ENCODE measurements at regions not wholly inside any gene's neighbourhood (a gene's known extent, or its start where the extent isn't known, plus 50 kb on each side); places are given as distances from the start of the nearest gene placed in this dataset.

DNA sequence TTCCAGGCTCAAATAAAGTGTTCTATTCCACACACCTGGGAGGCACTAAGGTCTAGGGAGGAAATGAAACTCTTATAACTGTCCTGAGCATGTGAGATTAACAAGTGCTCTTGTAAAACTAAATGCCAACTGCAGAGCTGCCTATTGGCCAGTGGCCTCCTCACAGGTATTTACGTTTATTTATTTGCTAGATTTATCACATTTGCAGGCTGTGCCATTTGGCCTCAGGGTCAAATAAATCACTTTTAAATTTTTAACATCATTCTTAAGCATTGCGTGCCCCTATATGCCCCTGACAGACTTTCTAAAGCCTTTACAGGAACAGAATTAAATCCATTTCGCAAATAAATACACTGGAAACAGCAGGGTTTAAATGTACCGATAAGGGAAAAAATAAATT lies 381.8 kb upstream of the NFE2L3 start:
- Histone ChIP-seq H3K27ac (no peak overlapping the region), H3K4me3 (no peak overlapping the region), H3K9me3 (no peaks in the 10 kb centered on the region), H3K27me3 (no peaks in the 10 kb centered on the region), H3K36me3 (replicated peaks in 1 of 2; ENCODE audit: insufficient read depth in 1 of 2, low read depth in 2 of 2) (no peaks in the 10 kb centered on the region), H3K4me1 (no peaks in the 10 kb centered on the region)
- no peak for TF ChIP-seq POLR2A (IDR thresholded peaks at IDR 0.05)
- no peak for TF ChIP-seq CTCF (IDR thresholded peaks at IDR 0.05)
- intact Hi-C loops (cut with DNase I): no loop called here
- DNase-seq (no peak), ATAC-seq (no peak)
- 63 to 66% methylated on average over 4 of the region's 4 CpGs for WGBS, 2 donors

DNA sequence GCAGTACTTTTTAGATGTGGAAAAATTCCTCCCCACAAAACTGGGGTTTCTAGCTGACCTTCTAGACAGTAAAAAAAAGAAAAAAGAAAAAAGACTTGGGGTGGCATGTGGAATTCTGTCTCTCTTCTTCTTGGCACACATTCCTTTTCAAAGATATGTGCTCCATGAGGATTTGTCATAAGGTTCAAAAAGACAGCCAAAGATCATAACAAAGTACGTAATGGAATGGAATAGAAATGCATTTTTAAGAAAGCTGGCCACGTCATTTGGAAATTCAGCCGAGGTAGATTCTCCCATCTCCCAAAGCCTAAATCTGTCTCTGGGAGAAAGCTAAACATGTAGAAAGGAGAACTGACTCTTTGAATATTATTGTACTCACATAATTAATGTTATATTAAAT lies 381.3 kb upstream of the NFE2L3 start:
- no peaks in the 10 kb centered on the region for H3K36me3 ChIP-seq (replicated peaks in 1 of 2; ENCODE audit: insufficient read depth in 1 of 2, low read depth in 2 of 2)
- no peak for ATAC-seq

GRCh38 chr7:25771491-25771890 lies 380.5 kb upstream of the NFE2L3 start:
- 75 to 83% methylated on average over 4 of the region's 4 CpGs for WGBS, 2 donors
- H3K4me1 ChIP-seq: no peaks in the 10 kb centered on the region
- no peak for DNase-seq
- no peak for TF ChIP-seq CTCF (IDR thresholded peaks at IDR 0.05)
- no peak for TF ChIP-seq POLR2A (IDR thresholded peaks at IDR 0.05)
- H3K9me3 ChIP-seq: no peaks in the 10 kb centered on the region
- no peak overlapping the region for H3K27ac ChIP-seq
- H3K4me3 ChIP-seq: no peak overlapping the region
- no peaks in the 10 kb centered on the region for H3K36me3 ChIP-seq (replicated peaks in 1 of 2; ENCODE audit: insufficient read depth in 1 of 2, low read depth in 2 of 2)
- H3K27me3 ChIP-seq: no peaks in the 10 kb centered on the region
- intact Hi-C loops (cut with DNase I): no loop called here
- ATAC-seq: no peak

More for the DNA sequence above, 381.3 kb upstream of the NFE2L3 start:
- TF ChIP-seq CTCF (IDR thresholded peaks at IDR 0.05) (no peak), POLR2A (IDR thresholded peaks at IDR 0.05) (no peak)
- Histone ChIP-seq H3K27me3 (no peaks in the 10 kb centered on the region), H3K27ac (no peak overlapping the region), H3K4me3 (no peak overlapping the region), H3K9me3 (no peaks in the 10 kb centered on the region), H3K4me1 (no peaks in the 10 kb centered on the region)
- DNase-seq: no peak
- 65 to 81% methylated on average over 3 of the region's 3 CpGs for WGBS, 2 donors
- intact Hi-C loops (cut with DNase I): no loop called here

- WGBS, 2 donors: 87 to 90% methylated on average over 4 of the region's 4 CpGs
- TF ChIP-seq POLR2A (IDR thresholded peaks at IDR 0.05): no peak
- TF ChIP-seq CTCF (IDR thresholded peaks at IDR 0.05): no peak
- no peak for DNase-seq
- H3K27ac ChIP-seq: no peak overlapping the region
- H3K27me3 ChIP-seq: no peaks in the 10 kb centered on the region
- no peaks in the 10 kb centered on the region for H3K4me1 ChIP-seq
- H3K9me3 ChIP-seq: no peaks in the 10 kb centered on the region
- intact Hi-C loops (cut with DNase I): no loop called here
- no peaks in the 10 kb centered on the region for H3K36me3 ChIP-seq (replicated peaks in 1 of 2; ENCODE audit: insufficient read depth in 1 of 2, low read depth in 2 of 2)
- H3K4me3 ChIP-seq: no peak overlapping the region
- no peak for ATAC-seq
Observed at GRCh38 chr7:25772802-25773201, 379.2 kb upstream of the NFE2L3 start.

- H3K27me3 ChIP-seq: no peaks in the 10 kb centered on the region
- ATAC-seq: no peak
- intact Hi-C loops (cut with DNase I): no loop called here
- H3K9me3 ChIP-seq: no peaks in the 10 kb centered on the region
- no peak overlapping the region for H3K27ac ChIP-seq
- H3K4me1 ChIP-seq: no peaks in the 10 kb centered on the region
- no peak for DNase-seq
- TF ChIP-seq POLR2A (IDR thresholded peaks at IDR 0.05) (no peak), CTCF (IDR thresholded peaks at IDR 0.05) (no peak)
- no peaks in the 10 kb centered on the region for H3K36me3 ChIP-seq (replicated peaks in 1 of 2; ENCODE audit: insufficient read depth in 1 of 2, low read depth in 2 of 2)
- 100% methylated on average over 1 of the region's 1 CpG for WGBS, 2 donors
- no peak overlapping the region for H3K4me3 ChIP-seq
Observed at GRCh38 chr7:25774675-25775074, 377.3 kb upstream of the NFE2L3 start.
